Liver (tissue), 8 donors: ENCODE measurements at regions not wholly inside any gene's neighbourhood (a gene's known extent, or its start where the extent isn't known, plus 50 kb on each side); places are given as distances from the start of the nearest gene placed in this dataset.

Experiments
- DNase-seq: peaks from one replicate; pipeline ENCODE4 v3.0.0-alpha.2; 2017; ENCODE audit warnings: low spot score
- H3K27ac ChIP-seq, 2 donors: one replicate each; pipeline ENCODE4 v1.7.0; 2013; ENCODE audit warnings: inconsistent platforms in 2 of 2, low read length in 2 of 2, control low read depth in 1 of 2, low read depth in 1 of 2, mild to moderate bottlenecking in 1 of 2
- H3K27me3 ChIP-seq, 4 donors: one replicate each; pipeline versions ENCODE4 v1.6.1 to v1.7.0; 2013; ENCODE audit warnings: low read length in 3 of 4, inconsistent platforms in 1 of 4, mild to moderate bottlenecking in 1 of 4, moderate library complexity in 1 of 4; ENCODE audit not compliant: control insufficient read depth in 4 of 4, insufficient read depth in 4 of 4
- H3K36me3 ChIP-seq, 4 donors: one replicate each; pipeline versions ENCODE4 v1.6.1 to v1.7.0; 2013; ENCODE audit warnings: low read length in 3 of 4, mild to moderate bottlenecking in 3 of 4, low read depth in 1 of 4, moderate library complexity in 1 of 4; ENCODE audit not compliant: control insufficient read depth in 4 of 4, insufficient read depth in 3 of 4
- H3K4me1 ChIP-seq, 4 donors: one replicate each; pipeline versions ENCODE4 v1.6.1 to v1.7.0; 2013; ENCODE audit warnings: low read length in 3 of 4, mild to moderate bottlenecking in 3 of 4, moderate library complexity in 1 of 4; ENCODE audit not compliant: control insufficient read depth in 4 of 4, insufficient read depth in 4 of 4
- H3K4me3 ChIP-seq, 3 donors: one replicate each; pipeline versions ENCODE4 v1.6.1 to v1.7.0; 2013; ENCODE audit warnings: low read length in 3 of 3, control low read depth in 1 of 3, low read depth in 1 of 3, mild to moderate bottlenecking in 1 of 3
- H3K9ac ChIP-seq, 2 donors: one replicate each; pipeline ENCODE4 v1.7.0; 2013; ENCODE audit warnings: low read length in 2 of 2, mild to moderate bottlenecking in 2 of 2, moderate library complexity in 2 of 2, control low read depth in 1 of 2, low read depth in 1 of 2
- H3K9me3 ChIP-seq, 4 donors: one replicate each; pipeline versions ENCODE4 v1.6.1 to v1.7.0; 2013; ENCODE audit warnings: low read length in 3 of 4; ENCODE audit not compliant: control insufficient read depth in 4 of 4
- ATF3 ChIP-seq: IDR thresholded peaks from 2 replicates; pipeline ENCODE4 v1.6.1; 2016; ENCODE audit warnings: antibody characterized with exemption
- CTCF ChIP-seq: fragments of 150-350 bp; IDR thresholded peaks from 2 replicates; pipeline ENCODE4 v1.5.1; 2017; ENCODE audit warnings: improper control_type of control experiment, low read depth, low read length; ENCODE audit not compliant: missing input control
- EGR1 ChIP-seq, 2 donors: IDR thresholded peaks; 2 replicates each; pipeline ENCODE4 v1.6.1; 2016 to 2018; ENCODE audit warnings: antibody characterized with exemption in 2 of 2, low read depth in 2 of 2
- FOXA1 ChIP-seq: IDR thresholded peaks from 2 replicates; pipeline ENCODE4 v1.6.1; 2016; ENCODE audit warnings: antibody characterized with exemption
- FOXA2 ChIP-seq: IDR thresholded peaks from 2 replicates; pipeline ENCODE4 v1.6.1; 2016; ENCODE audit warnings: antibody characterized with exemption
- GABPA ChIP-seq, 2 donors: IDR thresholded peaks in 1 of 2; conservative IDR thresholded peaks in 1 of 2; 2 replicates each; pipeline ENCODE4 v1.6.1; 2016; ENCODE audit warnings: antibody characterized with exemption in 2 of 2, mild to moderate bottlenecking in 1 of 2, moderate library complexity in 1 of 2
- HNF4A ChIP-seq, 2 donors: conservative IDR thresholded peaks; 2 replicates each; pipeline ENCODE4 v1.6.1; 2016; ENCODE audit warnings: antibody characterized with exemption in 2 of 2, mild to moderate bottlenecking in 2 of 2
- HNF4G ChIP-seq: IDR thresholded peaks from 2 replicates; pipeline ENCODE4 v1.6.1; 2016; ENCODE audit warnings: antibody characterized with exemption
- JUND ChIP-seq, 2 donors: IDR thresholded peaks; 2 replicates each; pipeline ENCODE4 v1.6.1; 2016; ENCODE audit warnings: antibody characterized with exemption in 2 of 2
- MAX ChIP-seq: IDR thresholded peaks from 2 replicates; pipeline ENCODE4 v1.6.1; 2016; ENCODE audit warnings: antibody characterized with exemption
- NR2F2 ChIP-seq: IDR thresholded peaks from 2 replicates; pipeline ENCODE4 v1.6.1; 2016; ENCODE audit warnings: antibody characterized with exemption
- RAD21 ChIP-seq, 2 donors: IDR thresholded peaks; 2 replicates each; pipeline ENCODE4 v1.6.1; 2016; ENCODE audit warnings: antibody characterized with exemption in 2 of 2, mild to moderate bottlenecking in 2 of 2
- REST ChIP-seq: IDR thresholded peaks from 2 replicates; pipeline ENCODE4 v1.6.1; 2016; ENCODE audit warnings: antibody characterized with exemption, mild to moderate bottlenecking
- RXRA ChIP-seq, 2 donors: IDR thresholded peaks; 2 replicates each; pipeline ENCODE4 v1.6.1; 2017 to 2018; ENCODE audit warnings: antibody characterized with exemption in 2 of 2, mild to moderate bottlenecking in 1 of 2
- SP1 ChIP-seq: IDR thresholded peaks from 2 replicates; pipeline ENCODE4 v1.6.1; 2018; ENCODE audit warnings: antibody characterized with exemption, mild to moderate bottlenecking
- TAF1 ChIP-seq: conservative IDR thresholded peaks from 2 replicates; pipeline ENCODE4 v1.6.1; 2016; ENCODE audit warnings: antibody characterized with exemption, mild to moderate bottlenecking
- YY1 ChIP-seq: IDR thresholded peaks from 2 replicates; pipeline ENCODE4 v1.6.1; 2016; ENCODE audit warnings: antibody characterized with exemption, mild to moderate bottlenecking
- ZBTB33 ChIP-seq: IDR thresholded peaks from 2 replicates; pipeline ENCODE4 v1.6.1; 2016; ENCODE audit warnings: antibody characterized with exemption
- WGBS: extraction: QIAGEN DNeasy Blood & Tissue Kit; methylation state at CpG from one replicate; pipeline ENCODE4 v1.1.7; 2013; 5-methylcytosine and 5-hydroxymethylcytosine counted together
- donor health status: healthy.
- donor health status: healthy.
- donor health status: healthy.
- donor health status: healthy.
- donor health status: healthy.

- DNase-seq, result no peak
- no peaks in the 10 kb centered on the region for H3K9me3 ChIP-seq
- no peak overlapping the region for H3K4me3 ChIP-seq
- H3K36me3 ChIP-seq, result no peaks in the 10 kb centered on the region
- no peak overlapping the region for H3K27ac ChIP-seq
- H3K27me3 ChIP-seq, result no peaks in the 10 kb centered on the region
- no peak for TF ChIP-seq RAD21 (IDR thresholded peaks at IDR 0.05)
- peaks cover 5 to 25% (median 8%) of the 10 kb centered on the region in 4 donors for H3K4me1 ChIP-seq
- no peak overlapping the region for H3K9ac ChIP-seq
- 95% methylated on average over 2 of the region's 2 CpGs for WGBS
Observed at GRCh38 chr7:17613338-17614041, 315.0 kb downstream of the AHR start.

- no peaks in the 10 kb centered on the region for H3K27me3 ChIP-seq
- H3K4me3 ChIP-seq, result no peak overlapping the region
- peaks cover 5 to 26% (median 10%) of the 10 kb centered on the region in 4 donors for H3K4me1 ChIP-seq
- H3K9ac ChIP-seq, result no peak overlapping the region
- H3K27ac ChIP-seq, result no peak overlapping the region
- 90% methylated on average over 2 of the region's 2 CpGs for WGBS
- no peak for DNase-seq
- TF ChIP-seq TAF1, result no peak
- no peak for TF ChIP-seq RXRA (IDR thresholded peaks at IDR 0.05)
- no peak for TF ChIP-seq HNF4A (conservative IDR thresholded peaks at IDR 0.05)
- TF ChIP-seq ZBTB33, result no peak
- TF ChIP-seq MAX, result no peak
- no peak for TF ChIP-seq FOXA2
- no peak for TF ChIP-seq REST
- no peak for TF ChIP-seq SP1
- TF ChIP-seq ATF3, result no peak
- TF ChIP-seq JUND (IDR thresholded peaks at IDR 0.05), result no peak
- TF ChIP-seq CTCF, result no peak
- TF ChIP-seq RAD21 (IDR thresholded peaks at IDR 0.05), result no peak
- TF ChIP-seq HNF4G, result no peak
- no peak for TF ChIP-seq GABPA (IDR thresholded peaks at IDR 0.05 in 1 of 2, conservative IDR thresholded peaks at IDR 0.05 in 1 of 2)
- no peak for TF ChIP-seq EGR1 (IDR thresholded peaks at IDR 0.05; ENCODE audit: low read depth in 2 of 2)
- TF ChIP-seq YY1, result no peak
- TF ChIP-seq NR2F2, result no peak
- TF ChIP-seq FOXA1, result no peak
- no peaks in the 10 kb centered on the region for H3K36me3 ChIP-seq
- H3K9me3 ChIP-seq, result no peaks in the 10 kb centered on the region
Observed at GRCh38 chr7:17617380-17617779, 318.9 kb downstream of the AHR start.
